Activated naive CD8-positive, alpha-beta T cell treated with anti-CD3 and anti-CD28 coated beads for 36 hours (primary cell): ENCODE measurements at regions not wholly inside any gene's neighbourhood (a gene's known extent, or its start where the extent isn't known, plus 50 kb on each side); places are given as distances from the start of the nearest gene placed in this dataset.

Source experiments
- DNase-seq: peaks from one replicate; pipeline ENCODE4 v3.0.0; 2021
- H3K27ac Mint-ChIP-seq: one replicate; pipeline ENCODE4 v1.8.0; 2022; ENCODE audit warnings: mild to moderate bottlenecking, moderate library complexity, mixed read lengths
- H3K27me3 Mint-ChIP-seq: one replicate; pipeline ENCODE4 v1.8.0; 2022; ENCODE audit warnings: mild to moderate bottlenecking, mixed read lengths
- H3K36me3 Mint-ChIP-seq: one replicate; pipeline ENCODE4 v1.8.0; 2021; ENCODE audit warnings: mild to moderate bottlenecking, mixed read lengths
- H3K4me1 Mint-ChIP-seq: one replicate; pipeline ENCODE4 v1.8.0; 2021; ENCODE audit warnings: mixed read lengths
- H3K4me3 Mint-ChIP-seq: one replicate; pipeline ENCODE4 v1.8.0; 2022; ENCODE audit warnings: mild to moderate bottlenecking, moderate library complexity, mixed read lengths
- H3K9me3 Mint-ChIP-seq: one replicate; pipeline ENCODE4 v1.8.0; 2022; ENCODE audit warnings: mixed read lengths

DNA sequence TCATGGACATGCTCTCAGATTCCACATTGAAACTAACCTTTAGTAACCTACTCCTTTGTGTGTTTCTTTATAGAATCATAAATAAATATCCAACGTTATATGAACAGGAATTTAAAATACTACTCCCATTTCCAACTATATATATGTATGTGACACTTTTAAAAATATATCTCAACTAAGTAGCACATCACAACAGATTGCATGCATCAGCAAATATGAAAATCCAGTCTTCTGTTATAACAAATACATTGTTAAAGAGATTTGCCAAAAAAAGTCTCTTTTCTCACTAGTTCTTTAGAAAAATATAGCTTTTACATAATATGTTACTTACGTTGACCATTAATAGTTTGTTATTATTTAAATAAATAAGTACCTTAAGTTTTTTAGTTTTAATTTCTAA, 1608.6 kb upstream of the RAG2 start:
- Mint-ChIP-seq H3K36me3 (no peaks in the 10 kb centered on the region), H3K9me3 (peaks cover 19% of the 10 kb centered on the region), H3K27me3 (no peaks in the 10 kb centered on the region), H3K4me3 (no peak overlapping the region), H3K4me1 (no peaks in the 10 kb centered on the region), H3K27ac (no peak overlapping the region)
- DNase-seq = no peak

DNA sequence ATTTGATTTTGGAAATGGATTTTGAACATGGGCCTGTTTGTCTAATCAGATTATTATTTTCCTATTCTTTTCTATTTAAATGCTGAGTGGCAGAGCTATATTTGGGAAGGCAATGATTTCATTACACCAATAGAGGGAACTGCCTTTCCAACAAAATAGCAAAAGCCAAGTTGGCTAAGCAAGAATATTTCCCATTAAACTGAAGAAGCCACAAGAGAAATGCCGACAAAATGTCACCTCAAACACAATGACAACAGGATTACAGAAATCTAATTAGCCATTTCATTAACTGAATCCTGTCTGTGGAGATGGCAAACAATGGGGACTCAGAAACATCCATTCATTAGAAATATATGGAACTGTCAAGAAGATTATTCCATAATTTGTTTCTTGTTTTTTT, 1593.1 kb upstream of the RAG2 start:
- Mint-ChIP-seq H3K4me3 (no peak overlapping the region), H3K36me3 (no peaks in the 10 kb centered on the region), H3K9me3 (peaks cover 7% of the 10 kb centered on the region), H3K27ac (no peak overlapping the region), H3K4me1 (no peaks in the 10 kb centered on the region), H3K27me3 (no peaks in the 10 kb centered on the region)
- no peak for DNase-seq

DNA sequence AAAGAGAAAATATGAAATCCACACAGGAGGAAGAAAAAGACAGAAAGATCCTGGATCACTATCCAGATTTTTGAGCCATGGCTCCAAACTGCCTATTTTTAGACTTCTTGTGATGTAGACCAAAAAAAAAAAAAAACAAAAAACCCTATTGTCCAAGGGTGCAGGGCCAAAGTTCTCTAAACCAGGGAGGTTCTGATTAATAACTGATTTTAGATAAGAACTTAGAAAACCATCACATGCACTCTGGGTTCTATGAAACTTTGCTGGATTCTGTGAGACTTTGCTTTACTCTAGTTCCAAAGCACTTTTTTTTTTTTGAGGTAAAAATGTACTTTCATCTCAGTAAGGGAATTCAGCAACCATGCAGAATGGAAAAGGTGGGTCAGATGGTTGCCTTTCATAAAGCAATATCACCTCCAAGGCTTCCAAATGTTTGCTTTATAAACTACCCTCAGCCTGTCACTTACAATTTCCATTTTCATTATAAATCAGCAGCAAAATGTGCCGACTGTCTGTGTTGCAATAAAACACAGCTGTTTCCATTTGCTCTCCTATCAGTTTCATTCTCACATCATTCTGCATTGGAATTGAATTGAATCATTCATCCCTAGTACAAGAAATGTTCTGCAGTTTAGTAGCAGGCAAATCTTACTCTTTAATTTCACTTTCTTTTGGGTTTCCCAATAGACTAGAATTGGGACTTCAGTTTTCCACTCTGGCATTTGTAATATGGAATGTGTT, 1584.3 kb upstream of the RAG2 start:
- Mint-ChIP-seq H3K27me3 (no peaks in the 10 kb centered on the region), H3K4me3 (no peak overlapping the region), H3K27ac (no peak overlapping the region), H3K9me3 (peaks cover 7% of the 10 kb centered on the region), H3K36me3 (no peaks in the 10 kb centered on the region), H3K4me1 (no peaks in the 10 kb centered on the region)
- no peak for DNase-seq

DNA sequence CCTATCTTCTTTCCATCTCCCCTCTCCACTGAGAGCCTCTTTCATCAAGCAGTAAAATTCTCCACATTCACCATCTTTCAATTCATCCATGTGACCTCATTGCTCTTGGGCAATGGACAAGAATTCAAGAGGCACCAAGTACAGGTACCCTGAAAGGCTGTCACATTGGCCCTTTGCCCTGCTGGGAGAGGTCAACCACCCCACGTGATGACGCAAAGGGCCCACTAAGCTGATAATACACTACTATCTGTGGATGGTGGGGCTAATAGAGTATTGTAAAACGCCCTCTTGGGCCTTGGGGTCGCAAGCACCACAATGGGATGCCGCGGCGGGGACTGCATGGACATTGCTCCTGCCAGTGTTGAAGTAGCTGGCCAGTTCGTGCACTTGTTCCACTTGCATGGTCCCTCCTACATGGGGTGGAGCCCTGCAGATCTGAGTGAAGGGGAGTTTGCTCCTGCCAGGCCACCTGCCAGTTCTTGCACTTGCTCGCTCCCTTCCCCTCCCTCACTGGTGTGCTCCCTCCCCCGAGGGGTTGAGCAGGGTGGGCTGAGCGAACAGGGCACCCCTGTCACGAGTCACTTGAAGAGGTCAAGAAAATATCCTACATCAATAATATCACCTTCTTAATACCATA, 1578.8 kb upstream of the RAG2 start:
- Mint-ChIP-seq H3K4me3 (no peak overlapping the region), H3K36me3 (no peaks in the 10 kb centered on the region), H3K9me3 (peaks cover 7% of the 10 kb centered on the region), H3K27me3 (no peaks in the 10 kb centered on the region), H3K4me1 (no peaks in the 10 kb centered on the region), H3K27ac (no peak overlapping the region)
- DNase-seq = no peak

DNA sequence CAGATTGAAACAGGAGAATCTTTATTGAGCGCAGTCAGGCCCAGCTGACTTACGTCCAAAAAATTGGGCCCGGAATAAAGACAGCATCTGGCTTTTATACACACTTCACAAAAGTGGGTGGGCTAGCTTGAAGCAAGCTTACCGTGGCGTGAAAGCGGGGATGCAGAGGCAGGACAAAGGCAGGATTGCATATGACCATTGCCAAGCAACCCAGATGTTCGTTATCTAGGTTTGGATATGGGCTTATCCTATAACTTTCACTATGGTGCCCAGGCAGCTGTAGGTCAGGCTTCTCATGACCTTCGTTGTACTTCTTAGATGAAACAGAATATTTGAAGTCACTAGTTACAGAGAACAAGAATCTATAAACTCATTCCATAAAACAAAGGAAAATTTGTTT, 1575.6 kb upstream of the RAG2 start:
- peaks cover 3% of the 10 kb centered on the region for H3K9me3 Mint-ChIP-seq
- no peak overlapping the region for H3K4me3 Mint-ChIP-seq
- H3K4me1 Mint-ChIP-seq = no peaks in the 10 kb centered on the region
- H3K27me3 Mint-ChIP-seq = no peaks in the 10 kb centered on the region
- DNase-seq = no peak
- H3K27ac Mint-ChIP-seq = no peak overlapping the region
- H3K36me3 Mint-ChIP-seq = no peaks in the 10 kb centered on the region

DNA sequence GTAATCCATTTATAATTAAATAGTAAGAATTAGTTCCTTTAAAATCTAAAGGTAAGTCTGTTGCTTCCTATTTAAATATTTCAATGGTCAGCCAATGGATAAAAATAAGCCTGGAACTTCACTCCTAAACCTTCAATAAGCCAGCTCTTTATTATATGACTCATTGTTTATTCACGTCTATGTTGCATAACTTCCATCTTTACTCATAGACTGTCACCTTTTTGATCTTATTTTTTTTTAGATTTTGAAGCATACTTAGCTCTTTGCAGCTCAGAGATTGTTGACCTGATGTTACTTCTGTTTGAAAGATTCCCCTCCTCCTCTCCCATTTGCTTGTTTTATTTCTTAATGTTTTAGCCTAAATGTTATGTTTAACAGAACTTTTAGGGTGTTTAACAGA, 1571.2 kb upstream of the RAG2 start:
- no peaks in the 10 kb centered on the region for H3K36me3 Mint-ChIP-seq

DNA sequence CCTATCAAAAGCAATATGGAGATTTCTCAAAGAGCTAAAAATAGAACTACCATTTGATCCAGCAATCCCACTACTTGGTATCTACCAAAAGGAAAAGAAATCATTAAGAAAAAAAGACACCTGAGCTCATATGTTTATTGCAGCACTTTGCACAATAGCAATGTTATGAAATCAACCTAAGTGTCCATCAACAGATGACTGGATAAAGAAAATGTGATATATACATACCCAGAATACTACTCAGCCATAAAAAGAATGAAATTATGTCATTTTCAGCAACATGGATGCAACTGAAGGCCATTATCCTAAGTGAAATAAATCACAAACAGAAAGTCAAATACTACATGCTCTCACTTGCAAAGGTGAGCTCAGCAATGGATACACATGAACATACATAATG, 1565.5 kb upstream of the RAG2 start:
- H3K27ac Mint-ChIP-seq = no peak overlapping the region
- H3K9me3 Mint-ChIP-seq = peaks cover 23% of the 10 kb centered on the region
- H3K27me3 Mint-ChIP-seq = no peaks in the 10 kb centered on the region
- no peak for DNase-seq
- no peaks in the 10 kb centered on the region for H3K4me1 Mint-ChIP-seq
- H3K4me3 Mint-ChIP-seq = no peak overlapping the region
- H3K36me3 Mint-ChIP-seq = no peaks in the 10 kb centered on the region

More for the DNA sequence above, 1571.2 kb upstream of the RAG2 start:
- Mint-ChIP-seq H3K27ac (no peak overlapping the region), H3K9me3 (peaks cover 20% of the 10 kb centered on the region), H3K4me1 (no peaks in the 10 kb centered on the region), H3K27me3 (no peaks in the 10 kb centered on the region), H3K4me3 (no peak overlapping the region)
- DNase-seq = no peak

DNA sequence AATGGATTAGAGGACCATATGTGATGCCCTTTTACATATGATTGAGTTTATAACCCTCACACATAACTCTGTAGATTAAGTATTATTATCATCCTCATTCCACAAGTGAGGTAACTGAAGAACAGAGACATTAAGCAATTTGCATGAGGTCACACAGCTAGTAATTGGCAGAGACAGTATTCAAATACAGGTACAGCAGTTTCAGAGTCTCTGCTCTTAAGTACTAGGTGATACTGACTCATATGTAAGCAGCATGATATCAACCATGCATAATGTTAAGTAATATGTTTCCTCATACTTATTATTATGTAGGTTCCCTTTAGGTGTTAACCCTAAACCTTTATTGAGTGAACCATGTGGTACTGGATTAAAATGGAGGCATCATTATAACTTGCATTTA, 1562.4 kb upstream of the RAG2 start:
- H3K4me3 Mint-ChIP-seq = no peak overlapping the region
- H3K9me3 Mint-ChIP-seq = peaks cover 13% of the 10 kb centered on the region
- no peak overlapping the region for H3K27ac Mint-ChIP-seq
- H3K27me3 Mint-ChIP-seq = no peaks in the 10 kb centered on the region
- H3K4me1 Mint-ChIP-seq = no peaks in the 10 kb centered on the region
- no peaks in the 10 kb centered on the region for H3K36me3 Mint-ChIP-seq
- DNase-seq = no peak

DNA sequence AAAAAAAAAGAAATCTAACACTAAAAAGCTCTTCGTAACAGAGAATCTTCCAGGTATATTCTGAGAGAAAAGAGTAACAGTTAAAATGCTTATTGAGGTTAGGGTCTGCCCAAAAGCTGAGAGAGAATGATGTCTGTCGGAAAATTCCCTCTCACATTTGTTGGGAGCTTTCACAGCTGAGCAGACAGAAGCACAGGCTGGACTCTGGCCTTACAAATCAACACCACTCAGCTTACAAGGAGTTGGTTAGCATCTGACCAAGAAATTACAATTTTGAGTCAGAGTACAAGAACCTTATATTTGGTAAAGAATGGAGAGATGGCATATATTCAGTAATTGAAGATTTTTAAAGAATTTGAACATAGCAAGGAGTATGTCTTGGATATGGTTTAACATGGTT, 1561.0 kb upstream of the RAG2 start:
- no peak for DNase-seq
- no peaks in the 10 kb centered on the region for H3K27me3 Mint-ChIP-seq
- H3K9me3 Mint-ChIP-seq = peaks cover 8% of the 10 kb centered on the region
- no peak overlapping the region for H3K4me3 Mint-ChIP-seq
- H3K36me3 Mint-ChIP-seq = no peaks in the 10 kb centered on the region
- no peaks in the 10 kb centered on the region for H3K4me1 Mint-ChIP-seq
- no peak overlapping the region for H3K27ac Mint-ChIP-seq

DNA sequence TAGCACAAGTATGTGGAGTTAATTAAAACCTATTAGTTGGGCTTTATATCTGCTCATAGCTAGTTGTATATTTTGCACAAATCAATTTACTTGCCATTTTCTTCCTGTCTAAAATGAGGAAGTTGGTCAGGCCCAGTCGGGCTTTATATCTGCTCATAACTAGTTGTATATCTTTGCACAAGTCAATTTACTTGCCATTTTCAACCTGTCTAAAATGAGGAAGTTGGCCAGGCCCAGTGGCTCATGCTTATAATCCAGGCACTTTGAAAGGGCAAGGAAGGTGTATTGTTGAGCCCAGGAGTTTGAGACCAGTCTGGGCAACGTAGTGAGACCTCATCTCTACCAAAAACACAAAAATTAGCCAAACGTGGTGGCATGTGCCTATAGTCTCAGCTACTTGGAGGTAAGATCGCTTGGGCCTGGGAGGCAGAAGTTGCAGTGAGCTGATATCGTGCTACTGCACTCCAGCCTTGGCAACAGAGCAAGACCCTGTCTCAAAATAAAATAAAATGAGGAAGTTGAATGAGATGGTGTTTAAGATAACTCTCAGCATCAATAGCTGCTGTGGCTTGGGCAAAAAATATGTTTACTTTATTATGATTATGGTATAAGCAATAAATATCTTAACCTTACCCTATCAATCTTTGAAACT, 1558.6 kb upstream of the RAG2 start:
- no peaks in the 10 kb centered on the region for H3K36me3 Mint-ChIP-seq
- H3K27me3 Mint-ChIP-seq = no peaks in the 10 kb centered on the region
- no peaks in the 10 kb centered on the region for H3K4me1 Mint-ChIP-seq
- H3K27ac Mint-ChIP-seq = no peak overlapping the region
- H3K4me3 Mint-ChIP-seq = no peak overlapping the region
- H3K9me3 Mint-ChIP-seq = peaks cover 2% of the 10 kb centered on the region
- DNase-seq = no peak

DNA sequence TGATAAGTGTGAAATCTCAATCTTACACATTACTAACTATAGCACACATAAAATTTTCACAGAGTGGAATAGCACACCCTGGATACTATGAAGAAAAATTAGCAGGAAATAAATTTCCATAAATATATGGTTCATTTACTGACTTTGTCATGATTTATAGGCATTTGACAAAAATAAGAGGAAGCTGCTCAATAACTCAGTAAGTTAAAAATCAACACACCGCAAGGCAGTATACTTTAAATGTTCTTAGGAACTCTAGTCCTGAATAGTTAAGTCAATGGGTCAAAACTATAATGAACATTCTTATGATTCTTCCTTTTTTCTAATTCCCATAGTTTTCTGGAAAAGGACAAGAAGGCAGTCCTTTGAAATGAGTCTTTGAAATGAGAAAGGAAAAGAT, 1557.8 kb upstream of the RAG2 start:
- H3K4me1 Mint-ChIP-seq = no peaks in the 10 kb centered on the region
- peaks cover 2% of the 10 kb centered on the region for H3K9me3 Mint-ChIP-seq
- no peaks in the 10 kb centered on the region for H3K36me3 Mint-ChIP-seq
- H3K4me3 Mint-ChIP-seq = no peak overlapping the region
- no peak overlapping the region for H3K27ac Mint-ChIP-seq
- DNase-seq = no peak
- no peaks in the 10 kb centered on the region for H3K27me3 Mint-ChIP-seq

DNA sequence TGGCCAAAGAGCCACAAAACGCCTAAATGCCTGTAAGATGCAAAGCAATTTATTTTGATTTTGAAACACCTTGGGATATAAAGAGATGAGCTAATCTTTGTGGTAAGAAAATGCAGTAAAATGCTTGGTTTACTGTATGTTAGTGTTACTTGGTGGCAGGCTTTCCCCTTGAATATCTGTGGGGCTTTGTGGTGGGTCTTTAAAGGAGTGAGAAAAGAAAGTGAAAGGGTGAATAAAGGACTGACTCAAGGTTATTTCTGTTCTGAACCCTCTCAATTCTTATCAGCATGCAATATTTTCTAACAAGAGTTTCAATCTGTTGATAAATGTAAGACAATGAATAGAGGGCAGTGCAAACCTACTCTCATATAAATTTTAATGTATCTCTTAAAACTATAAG, 1555.9 kb upstream of the RAG2 start:
- H3K27me3 Mint-ChIP-seq = no peaks in the 10 kb centered on the region
- H3K9me3 Mint-ChIP-seq = peaks cover 2% of the 10 kb centered on the region

DNA sequence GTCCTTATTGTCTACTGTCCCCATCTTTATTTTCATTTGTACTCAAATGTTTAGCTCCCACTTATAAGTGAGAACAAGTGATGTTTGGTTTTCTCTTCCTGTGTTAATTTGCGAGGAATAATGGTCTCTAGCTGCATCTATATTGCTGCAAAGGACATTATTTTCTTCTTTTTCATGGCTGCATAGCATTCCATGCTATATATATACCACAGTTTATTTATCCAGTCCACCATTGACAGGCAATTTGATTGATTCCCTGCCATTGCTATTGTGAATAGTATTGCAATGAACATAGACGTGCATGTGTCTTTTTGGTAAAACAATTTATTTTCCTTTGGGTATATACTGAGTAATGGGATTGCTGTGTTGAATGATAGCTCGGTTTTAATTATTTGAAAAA, 1545.8 kb upstream of the RAG2 start:
- Mint-ChIP-seq H3K9me3 (peaks cover 12% of the 10 kb centered on the region), H3K36me3 (no peaks in the 10 kb centered on the region), H3K4me1 (no peaks in the 10 kb centered on the region), H3K4me3 (no peak overlapping the region), H3K27ac (no peak overlapping the region), H3K27me3 (no peaks in the 10 kb centered on the region)
- no peak for DNase-seq

More for the DNA sequence above, 1555.9 kb upstream of the RAG2 start:
- no peaks in the 10 kb centered on the region for H3K4me1 Mint-ChIP-seq
- no peaks in the 10 kb centered on the region for H3K36me3 Mint-ChIP-seq
- no peak overlapping the region for H3K27ac Mint-ChIP-seq
- no peak for DNase-seq
- no peak overlapping the region for H3K4me3 Mint-ChIP-seq

DNA sequence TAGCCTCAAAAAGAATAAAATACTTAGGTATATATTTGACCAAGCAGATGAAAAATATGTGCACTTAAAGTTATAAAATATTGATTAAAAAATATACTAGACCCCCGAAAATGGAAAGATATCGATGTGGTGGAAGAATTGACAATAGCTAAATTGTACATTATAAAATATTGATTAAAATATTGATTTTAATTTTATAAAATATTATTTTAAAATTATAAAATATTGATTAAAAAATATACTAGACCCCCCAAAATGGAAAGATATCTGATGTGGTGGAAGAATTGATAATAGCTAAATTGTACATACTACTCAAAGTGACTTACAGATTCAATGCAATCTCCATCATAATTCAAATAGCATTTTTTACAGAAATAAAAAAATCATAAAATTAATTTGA, 1540.9 kb upstream of the RAG2 start:
- no peak overlapping the region for H3K4me3 Mint-ChIP-seq
- no peaks in the 10 kb centered on the region for H3K27me3 Mint-ChIP-seq
- no peak overlapping the region for H3K27ac Mint-ChIP-seq
- H3K4me1 Mint-ChIP-seq = no peaks in the 10 kb centered on the region
- no peak for DNase-seq
- peaks cover 7% of the 10 kb centered on the region for H3K9me3 Mint-ChIP-seq
- no peaks in the 10 kb centered on the region for H3K36me3 Mint-ChIP-seq

DNA sequence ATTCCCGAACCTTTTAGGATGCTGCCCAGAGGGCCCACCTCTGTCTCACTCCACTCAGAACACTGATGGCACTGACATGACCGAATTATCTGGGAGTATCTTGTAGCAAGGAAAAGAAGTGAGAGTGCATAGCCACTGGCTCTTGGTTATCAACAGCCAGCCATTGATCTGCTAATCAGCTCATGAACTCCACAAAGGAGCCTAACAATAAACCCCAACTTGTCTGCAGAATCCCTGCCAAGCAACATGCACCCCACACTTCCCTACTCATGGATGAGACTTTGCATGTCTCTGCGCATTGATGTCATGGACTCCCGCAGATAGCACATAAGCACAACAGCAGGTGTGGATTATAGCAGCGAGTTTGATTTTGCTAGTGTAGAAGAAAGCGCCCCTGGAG, 1538.9 kb upstream of the RAG2 start:
- Mint-ChIP-seq H3K9me3 (peaks cover 5% of the 10 kb centered on the region), H3K27me3 (no peaks in the 10 kb centered on the region), H3K4me3 (no peak overlapping the region), H3K4me1 (no peaks in the 10 kb centered on the region), H3K27ac (no peak overlapping the region), H3K36me3 (no peaks in the 10 kb centered on the region)
- no peak for DNase-seq

DNA sequence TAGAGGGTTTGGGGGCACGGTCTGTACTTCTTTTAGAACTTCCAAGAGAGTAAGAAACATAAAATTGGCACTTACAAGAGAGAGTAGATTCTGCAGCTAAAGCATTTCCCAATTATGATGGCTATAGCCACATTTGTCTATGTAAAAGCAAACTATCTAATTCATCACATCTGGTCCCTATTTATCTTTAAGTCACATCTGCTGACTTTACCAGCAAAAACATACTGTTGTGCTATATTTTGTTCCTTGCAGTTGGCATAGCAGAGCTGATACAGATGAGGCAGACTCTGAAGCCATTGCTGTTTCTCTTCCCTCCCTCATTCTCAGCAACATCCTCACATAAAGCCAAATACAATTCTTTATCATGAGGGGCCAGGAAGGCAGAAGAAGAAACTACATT, 1533.5 kb upstream of the RAG2 start:
- H3K4me3 Mint-ChIP-seq = no peak overlapping the region
- no peaks in the 10 kb centered on the region for H3K36me3 Mint-ChIP-seq
- no peaks in the 10 kb centered on the region for H3K27me3 Mint-ChIP-seq
- H3K27ac Mint-ChIP-seq = no peak overlapping the region
- peaks cover 6% of the 10 kb centered on the region for H3K9me3 Mint-ChIP-seq
- H3K4me1 Mint-ChIP-seq = no peaks in the 10 kb centered on the region
- no peak for DNase-seq
